ENCODE measurements at regions not wholly inside any gene's neighbourhood (a gene's known extent, or its start where the extent isn't known, plus 50 kb on each side); places are given as distances from the start of the nearest gene placed in this dataset.

GRCh38 chr6:144796070-144796469, 510.9 kb downstream of the UTRN start:
- CTCF ChIA-PET, result no interaction called here
- Histone ChIP-seq H3K27me3 (ENCODE audit: control insufficient read depth, insufficient read depth, low read length) (no peaks in the 10 kb centered on the region), H3K27ac (ENCODE audit: low read length) (no peak overlapping the region), H3K36me3 (ENCODE audit: control insufficient read depth, insufficient read depth, low read length) (no peaks in the 10 kb centered on the region; the same call in 1 of the 2 replicates), H3K9me3 (ENCODE audit: control insufficient read depth, insufficient read depth, low read depth, low read length) (no peaks in the 10 kb centered on the region), H3K4me1 (ENCODE audit: control insufficient read depth, insufficient read depth, low read length) (0 out of 2 replicates have a peak, but pooled peaks cover 4% of the 10 kb centered on the region), H3K4me3 (ENCODE audit: low read depth in 2 of 2, low read length in 2 of 2) (no peak overlapping the region)
- POLR2A ChIA-PET, result no interaction called here
- BruUV-seq (replicated peaks), result no TSS peak
- DNase-seq (ENCODE audit: low read depth, low spot score), result no peak
- TF ChIP-seq CTCF (IDR thresholded peaks at IDR 0.05) (no peak), POLR2AphosphoS5 (IDR thresholded peaks at IDR 0.05; ENCODE audit: low read depth, low read length) (no peak), SIN3A (IDR thresholded peaks at IDR 0.05; ENCODE audit: borderline replicate concordance, insufficient read depth, low read depth, low read length) (no peak), TCF7L2 (IDR thresholded peaks at IDR 0.05; ENCODE audit: low read depth, low read length) (no peak), REST (IDR thresholded peaks at IDR 0.05; ENCODE audit: insufficient read depth in 1 of 2, low read depth in 2 of 2, low read length in 1 of 2) (no peak)
- intact Hi-C loops (cut with micrococcal nuclease; ENCODE audit: unreplicated experiment) (no loop called here), in situ Hi-C loops (cut with HindIII; ENCODE audit: low pct_unique_long_range_greater_than_20kb, low sequenced_read_pairs) (no loop called here)
- ATAC-seq, result no peak

DNA sequence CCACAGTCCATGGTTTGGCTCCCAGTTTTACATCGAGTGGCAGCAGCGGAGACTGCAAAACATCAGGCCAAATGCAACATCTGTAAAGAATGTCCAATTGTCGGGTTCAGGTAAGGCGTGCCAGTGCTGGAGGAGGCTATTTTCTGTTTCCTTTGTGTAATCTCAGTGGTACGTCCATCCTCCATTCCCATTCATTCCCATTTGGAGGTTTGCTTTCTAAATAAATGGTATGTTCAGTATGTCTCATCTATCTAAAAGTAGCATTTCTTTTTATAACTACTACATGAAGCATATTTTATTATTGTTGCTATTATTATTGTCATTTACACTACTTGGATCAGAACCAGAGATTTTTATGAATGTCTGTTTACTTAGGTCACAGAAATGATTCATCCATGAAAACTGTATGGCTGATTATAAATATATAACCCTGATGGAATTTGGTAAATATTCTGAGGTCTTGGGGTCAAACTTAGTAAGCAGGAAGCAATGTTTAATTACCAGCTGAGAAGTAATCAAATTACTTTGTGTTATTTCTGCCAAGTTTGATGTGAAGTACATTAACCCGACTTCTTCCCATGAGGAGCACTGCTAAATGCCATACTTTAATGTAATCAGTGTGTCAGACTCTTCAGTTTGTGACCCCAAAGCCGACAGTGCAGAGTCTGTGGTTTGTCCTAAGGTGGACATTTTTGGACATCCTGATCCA, 512.9 kb downstream of the UTRN start:
- BruUV-seq (replicated peaks), result no TSS peak
- no peaks in the 10 kb centered on the region for H3K9me3 ChIP-seq (ENCODE audit: control insufficient read depth, insufficient read depth, low read depth, low read length)
- ATAC-seq (peak; percentile 90), DNase-seq (ENCODE audit: low read depth, low spot score) (peak; percentile 66)
- TF ChIP-seq SIN3A (IDR thresholded peaks at IDR 0.05; ENCODE audit: borderline replicate concordance, insufficient read depth, low read depth, low read length) (no peak), TCF7L2 (IDR thresholded peaks at IDR 0.05; ENCODE audit: low read depth, low read length) (no peak), REST (IDR thresholded peaks at IDR 0.05; ENCODE audit: insufficient read depth in 1 of 2, low read depth in 2 of 2, low read length in 1 of 2) (no peak), CTCF (IDR thresholded peaks at IDR 0.05) (no peak), POLR2AphosphoS5 (IDR thresholded peaks at IDR 0.05; ENCODE audit: low read depth, low read length) (no peak)
- no peaks in the 10 kb centered on the region for H3K27me3 ChIP-seq (ENCODE audit: control insufficient read depth, insufficient read depth, low read length)
- no peak overlapping the region for H3K4me3 ChIP-seq (ENCODE audit: low read depth in 2 of 2, low read length in 2 of 2)
- intact Hi-C loops (cut with micrococcal nuclease; ENCODE audit: unreplicated experiment) (no loop called here), in situ Hi-C loops (cut with HindIII; ENCODE audit: low pct_unique_long_range_greater_than_20kb, low sequenced_read_pairs) (no loop called here)
- no peaks in the 10 kb centered on the region; the same call in 1 of the 2 replicates for H3K36me3 ChIP-seq (ENCODE audit: control insufficient read depth, insufficient read depth, low read length)
- POLR2A ChIA-PET, result no interaction called here
- CTCF ChIA-PET, result no interaction called here
- 0 out of 2 replicates have a peak, but pooled peaks cover 4% of the 10 kb centered on the region for H3K4me1 ChIP-seq (ENCODE audit: control insufficient read depth, insufficient read depth, low read length)
- no peak overlapping the region for H3K27ac ChIP-seq (ENCODE audit: low read length)
